Tibial artery (tissue), 4 donors: ENCODE measurements at regions not wholly inside any gene's neighbourhood (a gene's known extent, or its start where the extent isn't known, plus 50 kb on each side); places are given as distances from the start of the nearest gene placed in this dataset.

Experiments
- DNase-seq, 2 donors: peaks; one replicate each; pipeline ENCODE4 v3.0.0-alpha.2; 2019
- H3K27ac ChIP-seq, 2 donors: fragments of 200-600 bp; sonication (generic) in 1 of 2; 1 replicate in 1 of 2; 2 replicates in 1 of 2; pipeline ENCODE4 v1.5.1; 2018 to 2019; ENCODE audit warnings: mild to moderate bottlenecking in 1 of 2
- H3K27me3 ChIP-seq, 2 donors: fragments of 200-600 bp; sonication (generic) in 1 of 2; one replicate each; pipeline versions ENCODE4 v1.5.1 to v1.6.0; 2016 to 2019
- H3K36me3 ChIP-seq, 3 donors: fragments of 200-600 bp; sonication (generic) in 2 of 3; one replicate each; pipeline ENCODE4 v1.5.1; 2016 to 2019; ENCODE audit warnings: mild to moderate bottlenecking in 2 of 3
- H3K4me1 ChIP-seq, 4 donors: fragments of 200-600 bp; sonication (generic) in 2 of 4; 1 replicate in 3 of 4; 2 replicates in 1 of 4; pipeline ENCODE4 v1.5.1; 2016 to 2019
- H3K4me3 ChIP-seq, 2 donors: fragments of 200-600 bp; sonication (generic) in 1 of 2; 1 replicate in 1 of 2; 2 replicates in 1 of 2; pipeline ENCODE4 v1.5.1; 2018 to 2019; ENCODE audit warnings: mild to moderate bottlenecking in 2 of 2
- H3K9me3 ChIP-seq, 3 donors: fragments of 200-600 bp; sonication (generic) in 1 of 3; one replicate each; pipeline ENCODE4 v1.5.1; 2016 to 2019
- CTCF ChIP-seq, 2 experiments: fragments of 200-600 bp in 1 of 2; fragments of 450-650 bp in 1 of 2; IDR thresholded peaks; one replicate each; pipeline ENCODE4 v1.5.1; 2017 to 2019; ENCODE audit warnings: antibody characterized with exemption in 2 of 2, mild to moderate bottlenecking in 1 of 2, moderate library complexity in 1 of 2
- intact Hi-C: fragments of 100-400 bp; cut with DNase I; formaldehyde crosslinking; loops from one replicate; pipeline ENCODE4 v1.15.0; 2023; ENCODE audit warnings: low total_unique reads

- TF ChIP-seq CTCF (IDR thresholded peaks at IDR 0.05): no peak
- no peaks in the 10 kb centered on the region for H3K4me1 ChIP-seq
- H3K9me3 ChIP-seq: no peaks in the 10 kb centered on the region
- no peak overlapping the region for H3K27ac ChIP-seq
- H3K4me3 ChIP-seq: no peak overlapping the region
- intact Hi-C loops: no loop called here
- H3K36me3 ChIP-seq: no peaks in the 10 kb centered on the region
- H3K27me3 ChIP-seq: peaks cover 0 to 7% of the 10 kb centered on the region in 2 donors
- no peak for DNase-seq
Observed at GRCh38 chr16:48099455-48099854, 56.3 kb downstream of the ABCC12 start.

- Histone ChIP-seq H3K4me3 (no peak overlapping the region), H3K27ac (no peak overlapping the region), H3K4me1 (no peaks in the 10 kb centered on the region), H3K9me3 (no peaks in the 10 kb centered on the region), H3K27me3 (peaks cover 0 to 7% of the 10 kb centered on the region in 2 donors), H3K36me3 (no peaks in the 10 kb centered on the region)
- DNase-seq: no peak
- TF ChIP-seq CTCF (IDR thresholded peaks at IDR 0.05): no peak
- intact Hi-C loops: no loop called here
Observed at GRCh38 chr16:48098472-48098871, 57.3 kb downstream of the ABCC12 start.

- Histone ChIP-seq H3K27ac (no peak overlapping the region), H3K27me3 (peaks cover 0 to 12% of the 10 kb centered on the region in 2 donors), H3K36me3 (no peaks in the 10 kb centered on the region), H3K9me3 (no peaks in the 10 kb centered on the region), H3K4me3 (no peak overlapping the region), H3K4me1 (no peaks in the 10 kb centered on the region)
- DNase-seq: no peak
- no peak for TF ChIP-seq CTCF (IDR thresholded peaks at IDR 0.05)
- intact Hi-C loops: no loop called here
Observed at GRCh38 chr16:48091117-48091516, 64.7 kb downstream of the ABCC12 start.

- Histone ChIP-seq H3K9me3 (no peaks in the 10 kb centered on the region), H3K27ac (no peak overlapping the region), H3K4me1 (no peaks in the 10 kb centered on the region), H3K27me3 (peaks cover 0 to 14% of the 10 kb centered on the region in 2 donors), H3K4me3 (no peak overlapping the region), H3K36me3 (no peaks in the 10 kb centered on the region)
- TF ChIP-seq CTCF (IDR thresholded peaks at IDR 0.05): no peak
- no peak for DNase-seq
- intact Hi-C loops: no loop called here
Observed at GRCh38 chr16:48089053-48089792, 66.6 kb downstream of the ABCC12 start.

GRCh38 chr16:48087639-48088038 lies 68.2 kb downstream of the ABCC12 start:
- no peaks in the 10 kb centered on the region for H3K36me3 ChIP-seq
- H3K4me3 ChIP-seq: no peak overlapping the region
- H3K4me1 ChIP-seq: no peaks in the 10 kb centered on the region
- DNase-seq: no peak
- no peaks in the 10 kb centered on the region for H3K9me3 ChIP-seq
- TF ChIP-seq CTCF (IDR thresholded peaks at IDR 0.05): no peak
- H3K27ac ChIP-seq: no peak overlapping the region
- intact Hi-C loops: no loop called here
- H3K27me3 ChIP-seq: peaks cover 0 to 17% of the 10 kb centered on the region in 2 donors
